SK-N-SH (cell line): ENCODE measurements at regions not wholly inside any gene's neighbourhood (a gene's known extent, or its start where the extent isn't known, plus 50 kb on each side); places are given as distances from the start of the nearest gene placed in this dataset.

ENCODE experiments used
- CTCF ChIA-PET: fragments of 300-600, 350-600 bp; formaldehyde crosslinking; extraction: SDS; loops from one replicate; lab custom pipeline; 2021; lab: Yijun Ruan, JAX
- POLR2A ChIA-PET: fragments of 350-600 bp; sonication (Branson Sonifier 250); formaldehyde crosslinking; extraction: SDS; loops from one replicate; lab custom pipeline; 2020; ENCODE audit warnings: antibody characterized with exemption, inconsistent platforms; lab: Yijun Ruan, JAX
- DNase-seq: peaks from one replicate; pipeline ENCODE4 v3.0.0; 2012
- H2AFZ ChIP-seq: fragments of 200-600 bp; sonication (generic); 2 replicates; pipeline ENCODE4 v1.8.1; 2016; ENCODE audit warnings: antibody characterized with exemption, mild to moderate bottlenecking, low read depth
- H3F3A ChIP-seq: fragments of 200-600 bp; sonication (generic); replicated peaks from 2 replicates; pipeline ENCODE3; 2016; ENCODE audit warnings: antibody characterized with exemption, mild to moderate bottlenecking; ENCODE audit not compliant: insufficient read depth
- H3K27ac ChIP-seq, 2 experiments: fragments of 200-500 bp in 1 of 2; fragments of 200-600 bp in 1 of 2; sonication (Bioruptor generic) in 1 of 2; sonication (generic), shearing (Covaris generic) in 1 of 2; 2 replicates each; pipeline versions ENCODE4 v1.5.1 to v1.6.1; 2014 to 2016; ENCODE audit warnings: low read depth in 2 of 2, inconsistent platforms in 1 of 2, low read length in 1 of 2, mild to moderate bottlenecking in 1 of 2, mixed read lengths in 1 of 2
- H3K27me3 ChIP-seq: fragments of 200-600 bp; sonication (generic), shearing (Covaris generic); 2 replicates; pipeline ENCODE4 v1.6.1; 2016; ENCODE audit warnings: mixed run types; ENCODE audit not compliant: insufficient read depth
- H3K36me3 ChIP-seq, 2 experiments: fragments of 200-500 bp in 1 of 2; fragments of 200-600 bp in 1 of 2; sonication (Bioruptor generic) in 1 of 2; sonication (generic) in 1 of 2; replicated peaks in 1 of 2; 2 replicates each; pipeline versions ENCODE3 to v1.5.1; 2014 to 2016; ENCODE audit warnings: low read length in 1 of 2, mild to moderate bottlenecking in 1 of 2; ENCODE audit not compliant: insufficient read depth in 2 of 2, control insufficient read depth in 1 of 2
- H3K4me1 ChIP-seq, 2 experiments: fragments of 200-500 bp in 1 of 2; fragments of 200-600 bp in 1 of 2; sonication (Bioruptor generic) in 1 of 2; sonication (generic), shearing (Covaris generic) in 1 of 2; 2 replicates each; pipeline versions ENCODE4 v1.5.1 to v1.6.1; 2014 to 2016; ENCODE audit warnings: low read depth in 1 of 2, low read length in 1 of 2, mixed run types in 1 of 2; ENCODE audit not compliant: insufficient read depth in 2 of 2, control insufficient read depth in 1 of 2
- H3K4me2 ChIP-seq: fragments of 200-600 bp; sonication (generic), shearing (Covaris generic); 2 replicates; pipeline ENCODE4 v1.6.1; 2017; ENCODE audit warnings: mixed run types
- H3K4me3 ChIP-seq, 2 experiments: fragments of 200-500 bp in 1 of 2; fragments of 200-600 bp in 1 of 2; sonication (Bioruptor generic) in 1 of 2; sonication (generic), shearing (Covaris generic) in 1 of 2; 2 replicates each; pipeline versions ENCODE4 v1.5.1 to v1.8.1; 2014 to 2016; ENCODE audit warnings: low read depth in 2 of 2, inconsistent platforms in 1 of 2, low read length in 1 of 2, mild to moderate bottlenecking in 1 of 2, mixed read lengths in 1 of 2, moderate library complexity in 1 of 2
- H3K79me2 ChIP-seq: fragments of 200-600 bp; sonication (generic); 2 replicates; pipeline ENCODE4 v1.8.1; 2017; ENCODE audit warnings: mild to moderate bottlenecking; ENCODE audit not compliant: insufficient read depth
- H3K9ac ChIP-seq: fragments of 200-600 bp; sonication (generic); 2 replicates; pipeline ENCODE4 v1.6.1; 2017; ENCODE audit warnings: mixed run types
- H3K9me2 ChIP-seq: fragments of 200-600 bp; sonication (generic); 2 replicates; pipeline ENCODE4 v1.6.1; 2017; ENCODE audit warnings: mixed run types
- H3K9me3 ChIP-seq: fragments of 200-600 bp; sonication (generic); 2 replicates; pipeline ENCODE4 v1.6.1; 2017; ENCODE audit warnings: mixed run types, mild to moderate bottlenecking, moderate library complexity
- H4K20me1 ChIP-seq: fragments of 200-600 bp; sonication (generic); 2 replicates; pipeline ENCODE4 v1.6.1; 2017; ENCODE audit warnings: mild to moderate bottlenecking, mixed run types; ENCODE audit not compliant: insufficient read depth
- CTCF ChIP-seq: fragments of 200-600 bp; sonication (generic); IDR thresholded peaks from 2 replicates; pipeline ENCODE4 v1.6.1; 2017; ENCODE audit warnings: antibody characterized with exemption, mild to moderate bottlenecking, moderate library complexity
- EP300 ChIP-seq, 2 experiments: IDR thresholded peaks; 2 replicates each; pipeline versions ENCODE4 v1.4.0 to v1.6.1; 2012; ENCODE audit warnings: borderline replicate concordance in 1 of 2, low read depth in 1 of 2, low read length in 1 of 2
- EZH2phosphoT487 ChIP-seq: fragments of 200-600 bp; sonication (generic); IDR thresholded peaks from 2 replicates; pipeline ENCODE4 v1.6.1; 2017; ENCODE audit warnings: low read depth, mixed run types, mild to moderate bottlenecking, antibody characterized with exemption, moderate library complexity, borderline replicate concordance
- FOSL2 ChIP-seq: IDR thresholded peaks from 2 replicates; pipeline ENCODE4 v1.4.0; 2012; ENCODE audit warnings: low read depth, mild to moderate bottlenecking, moderate library complexity, borderline replicate concordance
- FOXJ3 ChIP-seq: sonication (generic); formaldehyde crosslinking; IDR thresholded peaks from 2 replicates; pipeline ENCODE4 v1.5.1; 2020; ENCODE audit warnings: mild to moderate bottlenecking, missing genetic modification reagents
- GABPA ChIP-seq: IDR thresholded peaks from 2 replicates; pipeline ENCODE4 v1.4.0; 2012; ENCODE audit warnings: low read depth, mild to moderate bottlenecking
- GATA2 ChIP-seq: sonication (generic); formaldehyde crosslinking; IDR thresholded peaks from 2 replicates; pipeline ENCODE4 v1.5.0; 2020; ENCODE audit warnings: mild to moderate bottlenecking, missing genetic modification reagents
- JUND ChIP-seq: IDR thresholded peaks from 2 replicates; pipeline ENCODE4 v1.4.0; 2012
- MEF2A ChIP-seq: IDR thresholded peaks from 2 replicates; pipeline ENCODE4 v1.4.0; 2012; ENCODE audit warnings: low read depth, borderline replicate concordance
- NRF1 ChIP-seq: IDR thresholded peaks from 2 replicates; pipeline ENCODE4 v1.6.1; 2012; ENCODE audit warnings: low read depth, mild to moderate bottlenecking, low read length
- PBX3 ChIP-seq: IDR thresholded peaks from 2 replicates; pipeline ENCODE4; 2012
- POLR2AphosphoS5 ChIP-seq: IDR thresholded peaks from 2 replicates; pipeline ENCODE4 v1.6.1; 2012; ENCODE audit warnings: low read depth, low read length
- RAD21 ChIP-seq: IDR thresholded peaks from 2 replicates; pipeline ENCODE4 v1.6.1; 2012; ENCODE audit warnings: mild to moderate bottlenecking, low read length
- RCOR1 ChIP-seq: fragments of 150-350 bp; IDR thresholded peaks from 2 replicates; pipeline ENCODE4 v1.6.1; 2017; ENCODE audit warnings: antibody characterized with exemption, low read length
- RXRA ChIP-seq: IDR thresholded peaks from 2 replicates; pipeline ENCODE4 v1.4.0; 2012; ENCODE audit warnings: low read depth, mild to moderate bottlenecking, borderline replicate concordance
- SIN3A ChIP-seq: IDR thresholded peaks from 2 replicates; pipeline ENCODE4 v1.6.1; 2012; ENCODE audit warnings: low read depth, mild to moderate bottlenecking, low read length, moderate library complexity, borderline replicate concordance
- SMC3 ChIP-seq: IDR thresholded peaks from 2 replicates; pipeline ENCODE4 v1.6.1; 2012; ENCODE audit warnings: low read depth, low read length, improper control_type of control experiment
- TAF1 ChIP-seq: IDR thresholded peaks from 2 replicates; pipeline ENCODE4 v1.6.1; 2012; ENCODE audit warnings: low read depth, mild to moderate bottlenecking, low read length, moderate library complexity, borderline replicate concordance
- TCF12 ChIP-seq: IDR thresholded peaks from 2 replicates; pipeline ENCODE4 v1.4.0; 2012
- TEAD4 ChIP-seq: IDR thresholded peaks from 2 replicates; pipeline ENCODE4 v1.4.0; 2012; ENCODE audit warnings: mild to moderate bottlenecking, borderline replicate concordance; ENCODE audit not compliant: insufficient read depth
- USF1 ChIP-seq: IDR thresholded peaks from 2 replicates; pipeline ENCODE4 v1.4.0; 2012; ENCODE audit warnings: low read depth, borderline replicate concordance
- YY1 ChIP-seq: IDR thresholded peaks from 2 replicates; pipeline ENCODE4 v1.4.0; 2012; ENCODE audit warnings: low read depth, mild to moderate bottlenecking
- WGBS: methylation state at CpG from one replicate; pipeline ENCODE4 v1.1.6; 2017; ENCODE audit warnings: low lambda C conversion rate; 5-methylcytosine and 5-hydroxymethylcytosine counted together
- TF ChIP-seq, protein P1 (sequence below): fragments of 150-350 bp; IDR thresholded peaks from 2 replicates; pipeline ENCODE4 v1.6.1; 2017; ENCODE audit warnings: antibody characterized with exemption, low read length, low read depth, borderline replicate concordance
- TF ChIP-seq, protein P2 (sequence below): fragments of 150-350 bp; IDR thresholded peaks from 2 replicates; pipeline ENCODE4 v1.6.1; 2016; ENCODE audit warnings: mild to moderate bottlenecking, low read depth, low read length

DNA sequence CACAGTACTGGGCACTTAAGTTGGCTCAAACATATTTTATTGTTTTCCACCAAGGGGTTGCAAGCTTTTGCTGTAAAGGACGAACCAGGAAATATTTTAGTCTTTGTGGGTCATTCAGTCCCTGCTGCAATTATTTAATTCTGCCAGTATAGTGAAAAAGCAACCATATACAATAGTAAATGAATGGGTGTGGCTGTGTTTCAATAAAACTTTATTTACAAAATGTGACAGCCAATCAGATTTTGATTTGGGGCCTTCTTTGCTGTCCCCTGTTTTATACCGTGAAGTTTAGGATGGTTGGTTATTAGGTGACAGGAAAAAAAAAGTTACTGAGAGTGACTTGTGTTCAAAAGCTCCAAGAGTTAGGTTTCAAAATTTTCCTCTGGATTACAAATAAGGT lies 956.4 kb downstream of the AACS start:
- H4K20me1 ChIP-seq, result no peaks in the 10 kb centered on the region
- no peaks in the 10 kb centered on the region for H3K27me3 ChIP-seq
- H2AFZ ChIP-seq, result no peak overlapping the region
- no peak overlapping the region for H3K9ac ChIP-seq
- H3K4me2 ChIP-seq, result no peak overlapping the region
- no peaks in the 10 kb centered on the region for H3K36me3 ChIP-seq
- H3K9me2 ChIP-seq, result no peaks in the 10 kb centered on the region
- H3K79me2 ChIP-seq, result no peaks in the 10 kb centered on the region
- CTCF ChIA-PET, result no interaction called here
- POLR2A ChIA-PET, result no interaction called here
- no peaks in the 10 kb centered on the region for H3F3A ChIP-seq
- DNase-seq, result no peak
- TF ChIP-seq YY1 (no peak), FOSL2 (no peak), GABPA (no peak), RAD21 (no peak), CTCF (no peak), MEF2A (no peak), SMC3 (no peak), GATA2 (no peak), RCOR1 (no peak), JUND (no peak), USF1 (no peak), EP300 (IDR thresholded peaks at IDR 0.05; ENCODE audit: borderline replicate concordance in 1 of 2, low read depth in 1 of 2, low read length in 1 of 2) (no peak), TCF12 (no peak), PBX3 (no peak), FOXJ3 (CRISPR knock-in tag) (no peak)
- no peak overlapping the region for H3K4me3 ChIP-seq
- H3K4me1 ChIP-seq, result no peaks in the 10 kb centered on the region
- H3K27ac ChIP-seq, result no peak overlapping the region
- no peaks in the 10 kb centered on the region for H3K9me3 ChIP-seq
- WGBS, result 9% methylated on average over 2 of the region's 2 CpGs

DNA sequence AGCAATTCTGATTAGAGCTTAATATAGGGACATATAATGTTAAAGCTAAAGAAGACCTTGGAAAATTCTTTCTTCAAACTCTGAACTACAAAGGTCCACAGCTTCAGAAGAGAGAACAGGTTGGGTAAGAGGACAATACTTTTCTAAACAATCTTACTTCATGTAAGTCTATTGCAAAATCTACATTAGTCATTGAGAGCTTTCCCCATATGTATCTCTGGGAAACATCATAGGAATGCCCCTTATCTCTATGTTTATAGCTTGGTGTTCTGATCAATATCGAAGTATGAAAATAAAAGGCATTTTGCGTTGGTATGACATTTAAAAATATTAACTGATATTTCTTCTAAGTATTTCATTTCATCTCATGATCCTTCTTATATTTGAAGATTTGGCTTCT lies 962.6 kb downstream of the AACS start:
- Histone ChIP-seq H3K9me3 (no peaks in the 10 kb centered on the region), H3K79me2 (no peaks in the 10 kb centered on the region), H3K27ac (no peak overlapping the region), H3K4me3 (no peak overlapping the region), H3F3A (no peaks in the 10 kb centered on the region), H3K4me2 (no peak overlapping the region), H3K36me3 (no peaks in the 10 kb centered on the region), H3K4me1 (no peaks in the 10 kb centered on the region), H3K9ac (no peak overlapping the region), H2AFZ (no peak overlapping the region), H3K27me3 (no peaks in the 10 kb centered on the region), H4K20me1 (no peaks in the 10 kb centered on the region), H3K9me2 (no peaks in the 10 kb centered on the region)
- DNase-seq, result no peak
- POLR2A ChIA-PET, result no interaction called here
- CTCF ChIA-PET, result no interaction called here
- 22% methylated on average over 2 of the region's 2 CpGs for WGBS
- TF ChIP-seq RAD21, result no peak
- TF ChIP-seq SIN3A, result no peak
- TF ChIP-seq TAF1, result no peak
- TF ChIP-seq, protein P1, sequence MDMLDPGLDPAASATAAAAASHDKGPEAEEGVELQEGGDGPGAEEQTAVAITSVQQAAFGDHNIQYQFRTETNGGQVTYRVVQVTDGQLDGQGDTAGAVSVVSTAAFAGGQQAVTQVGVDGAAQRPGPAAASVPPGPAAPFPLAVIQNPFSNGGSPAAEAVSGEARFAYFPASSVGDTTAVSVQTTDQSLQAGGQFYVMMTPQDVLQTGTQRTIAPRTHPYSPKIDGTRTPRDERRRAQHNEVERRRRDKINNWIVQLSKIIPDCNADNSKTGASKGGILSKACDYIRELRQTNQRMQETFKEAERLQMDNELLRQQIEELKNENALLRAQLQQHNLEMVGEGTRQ, result no peak
- TF ChIP-seq MEF2A, result no peak
- TF ChIP-seq POLR2AphosphoS5, result no peak
- TF ChIP-seq, protein P2, sequence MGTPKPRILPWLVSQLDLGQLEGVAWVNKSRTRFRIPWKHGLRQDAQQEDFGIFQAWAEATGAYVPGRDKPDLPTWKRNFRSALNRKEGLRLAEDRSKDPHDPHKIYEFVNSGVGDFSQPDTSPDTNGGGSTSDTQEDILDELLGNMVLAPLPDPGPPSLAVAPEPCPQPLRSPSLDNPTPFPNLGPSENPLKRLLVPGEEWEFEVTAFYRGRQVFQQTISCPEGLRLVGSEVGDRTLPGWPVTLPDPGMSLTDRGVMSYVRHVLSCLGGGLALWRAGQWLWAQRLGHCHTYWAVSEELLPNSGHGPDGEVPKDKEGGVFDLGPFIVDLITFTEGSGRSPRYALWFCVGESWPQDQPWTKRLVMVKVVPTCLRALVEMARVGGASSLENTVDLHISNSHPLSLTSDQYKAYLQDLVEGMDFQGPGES, result no peak
- no peak for TF ChIP-seq GATA2
- TF ChIP-seq NRF1, result no peak
- no peak for TF ChIP-seq EZH2phosphoT487
- TF ChIP-seq TEAD4, result no peak
- no peak for TF ChIP-seq SMC3
- TF ChIP-seq USF1, result no peak
- TF ChIP-seq RXRA, result no peak
